AG20443 (cell line): ENCODE measurements at regions not wholly inside any gene's neighbourhood (a gene's known extent, or its start where the extent isn't known, plus 50 kb on each side); places are given as distances from the start of the nearest gene placed in this dataset.
A peak's percentile ranks its signal among the peaks of the same experiment; 100 is the strongest.

ENCODE experiments used
- DNase-seq: peaks from one replicate; pipeline ENCODE4 v3.0.0; 2012; ENCODE audit warnings: low spot score, mixed read lengths

DNA sequence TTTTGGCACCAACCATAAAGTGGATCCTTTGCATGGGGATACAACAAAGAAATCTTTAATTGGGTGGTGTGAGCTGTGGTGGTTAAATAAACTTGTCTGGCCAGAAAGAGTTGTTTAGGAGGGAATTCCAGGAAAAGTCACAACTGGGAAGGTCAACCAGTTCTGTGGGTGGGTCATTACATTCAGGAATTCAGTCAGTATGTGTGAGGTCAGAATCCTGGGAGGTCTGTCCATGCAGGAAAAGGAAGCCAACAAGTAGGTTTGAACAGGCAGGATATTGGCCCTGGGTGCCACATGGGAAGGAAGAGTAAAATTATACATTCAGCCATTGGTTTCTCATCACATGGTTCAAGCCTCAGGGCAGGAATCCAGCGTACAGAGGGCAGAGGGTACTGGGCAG is 162.3 kb upstream of the ADAMTS5 start:
- no peak for DNase-seq

- no peak for DNase-seq
Observed at GRCh38 chr21:27126140-27126539, 159.3 kb upstream of the ADAMTS5 start.

- DNase-seq: no peak
Observed at GRCh38 chr21:27122686-27123085, 155.8 kb upstream of the ADAMTS5 start.

DNA sequence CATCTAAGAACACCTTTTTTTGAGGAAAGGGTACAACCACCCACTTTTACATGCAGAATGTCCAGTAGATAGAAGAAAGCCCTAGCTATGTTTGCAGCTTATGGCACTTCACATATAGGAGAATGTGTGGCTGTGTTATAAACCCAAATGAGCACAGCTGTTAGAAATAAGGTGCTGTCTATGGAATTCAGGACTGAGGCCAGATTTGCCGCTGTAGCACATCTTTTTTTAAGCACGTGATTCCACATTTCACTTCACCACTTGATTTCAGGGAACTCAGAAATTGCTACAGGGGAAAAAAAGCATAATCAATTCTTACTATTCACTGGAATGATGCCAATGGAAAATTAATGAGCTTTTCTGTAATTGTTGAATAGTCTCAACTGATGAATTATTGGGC is 147.2 kb upstream of the ADAMTS5 start:
- DNase-seq: no peak

GRCh38 chr21:27112186-27112585 is 145.3 kb upstream of the ADAMTS5 start:
- no peak for DNase-seq

GRCh38 chr21:27110956-27111355 is 144.1 kb upstream of the ADAMTS5 start:
- no peak for DNase-seq

GRCh38 chr21:27108701-27109100 is 141.8 kb upstream of the ADAMTS5 start:
- no peak for DNase-seq

DNA sequence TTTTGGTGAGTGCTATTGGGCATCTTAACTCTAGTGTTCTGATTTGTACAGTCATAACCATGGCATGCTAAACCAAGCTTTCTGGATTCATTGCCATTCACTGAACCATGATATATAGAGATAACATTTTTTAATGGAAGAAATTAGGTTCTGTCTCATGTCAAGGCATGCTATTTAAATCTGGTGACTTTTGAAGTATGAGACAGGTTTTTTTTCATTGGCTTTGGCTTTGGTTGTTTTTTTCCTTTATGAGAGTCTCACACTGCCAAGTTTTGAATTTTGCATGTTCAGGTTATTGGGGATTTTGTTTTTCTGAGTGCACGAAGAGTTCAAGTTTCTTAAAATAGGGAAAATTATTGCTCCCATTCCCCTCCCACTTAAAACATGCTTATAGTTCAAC is 141.3 kb upstream of the ADAMTS5 start:
- no peak for DNase-seq

DNA sequence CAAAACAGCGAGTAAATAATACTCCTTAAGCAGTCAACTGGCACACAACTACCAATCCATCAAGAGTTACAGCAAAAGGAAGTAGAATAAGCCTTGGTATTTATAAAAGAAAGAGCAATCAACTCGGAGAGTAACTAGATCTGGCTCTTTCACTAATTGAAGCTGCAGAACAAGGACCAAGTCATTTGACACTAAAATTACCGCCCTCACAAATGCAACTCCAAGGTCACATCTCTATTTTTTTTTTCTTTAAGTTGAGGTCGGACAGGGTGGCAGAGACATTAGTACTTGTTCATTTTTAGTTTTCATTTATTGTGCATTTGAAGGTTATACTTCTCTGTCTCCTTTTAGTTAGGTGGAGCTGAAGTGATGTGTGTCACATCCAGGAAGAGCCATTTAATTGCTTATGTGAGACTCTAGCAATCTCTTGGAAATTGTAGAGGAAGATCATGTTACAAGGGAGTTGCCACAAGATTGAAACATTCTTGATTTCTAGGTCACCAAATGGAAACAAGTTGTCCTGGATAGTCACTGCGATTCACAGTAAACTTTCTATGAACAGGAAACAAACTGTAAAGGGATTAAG is 138.1 kb upstream of the ADAMTS5 start:
- DNase-seq: peak; percentile 26

DNA sequence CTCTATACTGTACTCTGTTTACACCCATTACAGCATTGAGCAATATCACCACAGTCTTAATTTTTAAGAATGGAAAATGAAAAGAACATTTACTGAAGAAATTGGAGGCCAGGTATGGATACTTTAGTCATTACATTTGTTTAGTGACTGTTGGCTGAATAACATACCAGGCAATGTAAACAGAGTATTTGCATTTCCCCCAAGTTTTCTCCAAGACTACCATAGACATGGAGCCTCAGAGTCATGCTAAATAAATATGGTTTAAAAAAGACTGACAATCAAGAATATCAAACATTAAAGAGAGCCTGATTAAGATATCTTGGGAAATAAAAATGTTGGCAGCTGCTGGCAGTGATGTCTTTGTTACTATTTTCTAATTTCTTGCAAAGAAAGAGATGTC is 136.9 kb upstream of the ADAMTS5 start:
- no peak for DNase-seq

GRCh38 chr21:27101523-27101922 is 134.6 kb upstream of the ADAMTS5 start:
- no peak for DNase-seq

GRCh38 chr21:27094184-27094948 is 127.5 kb upstream of the ADAMTS5 start:
- no peak for DNase-seq

GRCh38 chr21:27086630-27087029 is 119.7 kb upstream of the ADAMTS5 start:
- DNase-seq: no peak

DNA sequence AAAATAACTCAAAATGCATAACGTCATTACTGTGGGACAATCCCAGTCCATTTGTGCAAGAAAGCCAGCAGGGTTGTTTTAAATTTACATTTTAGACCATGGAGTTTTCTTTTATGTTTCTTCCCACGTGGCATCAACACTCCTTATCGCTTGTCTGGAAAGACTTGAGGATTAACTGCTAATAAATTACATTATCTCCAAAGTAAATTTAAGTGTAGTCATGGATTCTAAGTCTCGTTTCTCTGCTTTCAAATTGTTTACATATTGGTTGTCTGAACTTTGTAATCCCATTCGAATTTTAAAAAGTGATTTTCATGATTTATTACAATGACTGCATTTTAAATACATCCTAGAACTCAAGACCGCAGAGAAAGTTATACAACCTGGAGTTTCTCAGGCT is 119.3 kb upstream of the ADAMTS5 start:
- no peak for DNase-seq

DNA sequence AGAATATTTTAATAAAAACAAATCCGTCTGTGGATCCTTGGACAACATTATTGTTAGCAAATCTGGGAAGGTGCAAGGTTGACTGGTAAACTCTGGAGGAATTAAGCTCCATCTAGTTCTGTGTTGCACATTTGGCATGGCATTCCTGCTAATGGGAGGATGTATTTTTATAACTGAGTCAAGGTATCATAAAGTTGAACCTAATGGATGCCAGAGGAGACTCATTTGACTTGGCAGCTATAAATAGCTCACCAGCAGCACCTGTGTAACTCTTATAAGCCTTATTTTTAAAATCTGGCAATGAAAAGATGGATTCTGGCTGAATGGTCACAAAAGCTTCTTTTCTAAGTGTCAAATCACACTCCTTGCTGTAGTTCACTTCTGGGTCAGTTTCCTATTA is 118.5 kb upstream of the ADAMTS5 start:
- DNase-seq: no peak

DNA sequence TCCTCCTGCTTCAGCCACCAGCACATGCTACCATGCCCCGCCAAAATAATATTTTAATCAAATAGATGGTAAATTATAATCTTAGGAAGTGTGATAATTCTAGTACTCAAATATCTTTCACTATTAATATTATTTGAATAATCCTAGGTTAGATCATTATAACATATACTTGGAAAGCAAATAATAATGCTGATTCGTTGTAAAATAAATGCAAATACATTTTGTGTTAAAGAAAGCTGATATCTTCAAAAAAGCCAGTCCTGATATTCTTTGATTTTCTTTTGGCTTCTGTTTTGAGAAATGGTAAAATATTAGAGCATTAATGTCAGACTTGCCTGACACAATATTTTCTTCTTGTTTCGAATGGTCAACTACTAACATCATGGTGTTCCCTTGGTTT is 116.3 kb upstream of the ADAMTS5 start:
- DNase-seq: no peak

DNA sequence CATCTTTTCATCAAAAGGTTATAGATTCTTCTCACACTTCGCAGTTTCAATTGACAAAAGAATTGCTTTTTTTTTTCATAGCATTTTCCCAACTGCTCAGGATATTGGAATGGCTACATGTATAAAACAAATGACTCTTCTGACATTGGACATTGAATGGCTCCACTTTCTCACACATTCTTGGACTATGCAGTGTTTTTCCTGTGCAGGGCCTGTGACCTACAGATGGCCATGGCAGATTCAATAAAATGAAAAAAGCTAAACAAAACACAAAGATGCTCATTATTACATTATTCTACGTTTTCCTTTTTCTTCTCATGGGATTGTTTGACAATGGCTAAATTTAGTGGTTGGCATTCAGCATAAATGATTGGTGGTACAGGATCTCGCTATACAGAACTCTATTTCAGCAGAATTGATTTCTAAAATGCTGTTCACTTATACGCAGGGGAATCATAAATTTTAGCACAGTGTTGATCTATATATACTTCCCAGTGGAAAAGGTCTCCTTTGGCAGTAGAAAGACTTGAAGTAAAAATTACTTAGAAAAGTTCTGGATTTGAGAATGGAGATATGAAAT is 115.6 kb upstream of the ADAMTS5 start:
- no peak for DNase-seq

- DNase-seq: no peak
Observed at GRCh38 chr21:27079636-27080240, 112.8 kb upstream of the ADAMTS5 start.

GRCh38 chr21:27078915-27079314 is 112.0 kb upstream of the ADAMTS5 start:
- DNase-seq: no peak

GRCh38 chr21:27077501-27077900 is 110.6 kb upstream of the ADAMTS5 start:
- DNase-seq: peak; percentile 30

DNA sequence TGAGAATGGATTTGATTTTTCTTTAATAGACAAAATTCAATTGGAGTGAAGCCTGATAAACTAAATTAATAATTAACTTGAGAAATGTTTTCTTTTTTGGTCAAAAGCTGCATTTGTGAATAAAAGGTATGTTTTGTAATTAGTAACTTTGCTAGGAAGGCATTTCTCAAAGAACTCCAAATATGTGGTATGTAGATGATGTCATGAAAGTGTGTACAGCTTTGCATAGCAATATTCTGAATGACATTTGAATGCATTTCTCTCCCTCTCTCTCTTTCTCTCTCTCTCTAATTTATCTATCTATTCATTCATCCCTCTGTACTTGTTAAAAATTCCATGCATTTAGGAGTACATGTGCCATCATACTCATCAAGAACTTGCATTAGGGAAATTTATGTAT is 109.1 kb upstream of the ADAMTS5 start:
- peak; percentile 11 for DNase-seq

GRCh38 chr21:27070861-27071670 is 104.2 kb upstream of the ADAMTS5 start:
- DNase-seq: no peak
